ENCODE measurements at regions not wholly inside any gene's neighbourhood (a gene's known extent, or its start where the extent isn't known, plus 50 kb on each side); places are given as distances from the start of the nearest gene placed in this dataset.
"Not testable (repeated sequence)": the region's sequence is repeated elsewhere in the genome, so short reads cannot be mapped to it uniquely, and the experiment has no call there.

GRCh38 chr18:47387864-47388263, 136.4 kb upstream of the SKOR2 start:
- H3K27ac ChIP-seq (ENCODE audit: low read depth in 1 of 3, low read length in 2 of 3), result no peak overlapping the region
- no peak overlapping the region for H3K4me3 ChIP-seq (ENCODE audit: low read depth in 1 of 3, low read length in 3 of 3)
- H3K9me3 ChIP-seq (ENCODE audit: control insufficient read depth in 2 of 2, insufficient read depth in 1 of 2, low read depth in 1 of 2, low read length in 1 of 2), result no peaks in the 10 kb centered on the region
- H3K4me1 ChIP-seq (ENCODE audit: control insufficient read depth in 3 of 3, insufficient read depth in 2 of 3, low read depth in 1 of 3, low read length in 2 of 3), result no peaks in the 10 kb centered on the region
- no peak for DNase-seq
- FAIRE-seq, result no peak
- H3K27me3 ChIP-seq (ENCODE audit: control insufficient read depth in 3 of 3, insufficient read depth in 3 of 3, low read length in 3 of 3), result no peaks in the 10 kb centered on the region
- H3K36me3 ChIP-seq (ENCODE audit: control insufficient read depth in 3 of 3, insufficient read depth in 2 of 3, low read depth in 1 of 3, low read length in 3 of 3), result no peaks in the 10 kb centered on the region

- Histone ChIP-seq H3K27ac (ENCODE audit: low read depth in 1 of 3, low read length in 2 of 3) (no peak overlapping the region), H3K9me3 (ENCODE audit: control insufficient read depth in 2 of 2, insufficient read depth in 1 of 2, low read depth in 1 of 2, low read length in 1 of 2) (no peaks in the 10 kb centered on the region), H3K4me3 (ENCODE audit: low read depth in 1 of 3, low read length in 3 of 3) (no peak overlapping the region), H3K27me3 (ENCODE audit: control insufficient read depth in 3 of 3, insufficient read depth in 3 of 3, low read length in 3 of 3) (no peaks in the 10 kb centered on the region), H3K36me3 (ENCODE audit: control insufficient read depth in 3 of 3, insufficient read depth in 2 of 3, low read depth in 1 of 3, low read length in 3 of 3) (no peaks in the 10 kb centered on the region), H3K4me1 (ENCODE audit: control insufficient read depth in 3 of 3, insufficient read depth in 2 of 3, low read depth in 1 of 3, low read length in 2 of 3) (no peaks in the 10 kb centered on the region)
- FAIRE-seq, result no peak
- no peak for DNase-seq
- 56 to 83% (median 77%) methylated on average over 1 of the region's 1 CpG for WGBS, 3 donors
Observed at GRCh38 chr18:47383729-47384128, 132.3 kb upstream of the SKOR2 start.

GRCh38 chr18:47381975-47382570, 130.6 kb upstream of the SKOR2 start:
- no peak for FAIRE-seq

GRCh38 chr18:47380153-47380552, 128.7 kb upstream of the SKOR2 start:
- no peak for DNase-seq
- H3K27me3 ChIP-seq (ENCODE audit: control insufficient read depth in 3 of 3, insufficient read depth in 3 of 3, low read length in 3 of 3), result no peaks in the 10 kb centered on the region
- no peaks in the 10 kb centered on the region for H3K36me3 ChIP-seq (ENCODE audit: control insufficient read depth in 3 of 3, insufficient read depth in 2 of 3, low read depth in 1 of 3, low read length in 3 of 3)
- no peak overlapping the region for H3K27ac ChIP-seq (ENCODE audit: low read depth in 1 of 3, low read length in 2 of 3)
- no peak for FAIRE-seq
- WGBS, 3 donors, result 61 to 80% (median 73%) methylated on average over 1 of the region's 1 CpG
- H3K4me1 ChIP-seq (ENCODE audit: control insufficient read depth in 3 of 3, insufficient read depth in 2 of 3, low read depth in 1 of 3, low read length in 2 of 3), result no peaks in the 10 kb centered on the region
- H3K9me3 ChIP-seq (ENCODE audit: control insufficient read depth in 2 of 2, insufficient read depth in 1 of 2, low read depth in 1 of 2, low read length in 1 of 2), result no peaks in the 10 kb centered on the region
- H3K4me3 ChIP-seq (ENCODE audit: low read depth in 1 of 3, low read length in 3 of 3), result no peak overlapping the region

More at GRCh38 chr18:47381975-47382570, 130.6 kb upstream of the SKOR2 start:
- Histone ChIP-seq H3K9me3 (ENCODE audit: control insufficient read depth in 2 of 2, insufficient read depth in 1 of 2, low read depth in 1 of 2, low read length in 1 of 2) (no peaks in the 10 kb centered on the region), H3K27me3 (ENCODE audit: control insufficient read depth in 3 of 3, insufficient read depth in 3 of 3, low read length in 3 of 3) (no peaks in the 10 kb centered on the region), H3K4me3 (ENCODE audit: low read depth in 1 of 3, low read length in 3 of 3) (no peak overlapping the region), H3K36me3 (ENCODE audit: control insufficient read depth in 3 of 3, insufficient read depth in 2 of 3, low read depth in 1 of 3, low read length in 3 of 3) (no peaks in the 10 kb centered on the region), H3K27ac (ENCODE audit: low read depth in 1 of 3, low read length in 2 of 3) (no peak overlapping the region), H3K4me1 (ENCODE audit: control insufficient read depth in 3 of 3, insufficient read depth in 2 of 3, low read depth in 1 of 3, low read length in 2 of 3) (no peaks in the 10 kb centered on the region)
- DNase-seq, result peak in 1 of 2 donors; percentile 27
- 5 to 30% (median 19%) methylated on average over 12 to 14 of the region's 14 CpGs for WGBS, 3 donors

DNA sequence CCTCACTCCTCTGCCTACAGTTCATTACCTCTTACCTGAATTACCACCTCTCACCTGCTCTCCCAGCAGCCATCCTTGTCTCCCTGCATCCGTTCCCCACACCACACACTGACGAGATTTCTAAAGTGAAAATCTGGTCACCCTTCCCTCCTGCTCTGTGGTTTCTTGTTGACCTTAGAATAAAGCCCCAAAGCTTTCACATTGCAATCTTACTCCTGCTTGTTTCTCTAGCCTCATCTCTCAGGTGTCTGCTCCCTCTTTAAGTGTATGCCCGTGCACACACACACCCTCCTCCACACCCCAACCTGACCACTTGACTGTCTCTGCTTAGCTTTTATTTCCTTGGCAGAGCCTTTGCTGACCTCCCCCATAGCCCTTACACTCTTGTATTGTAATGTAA, 122.0 kb upstream of the SKOR2 start:
- Histone ChIP-seq H3K4me1 (ENCODE audit: control insufficient read depth in 3 of 3, insufficient read depth in 2 of 3, low read depth in 1 of 3, low read length in 2 of 3) (no peaks in the 10 kb centered on the region), H3K9me3 (ENCODE audit: control insufficient read depth in 2 of 2, insufficient read depth in 1 of 2, low read depth in 1 of 2, low read length in 1 of 2) (no peaks in the 10 kb centered on the region), H3K4me3 (ENCODE audit: low read depth in 1 of 3, low read length in 3 of 3) (no peak overlapping the region), H3K27me3 (ENCODE audit: control insufficient read depth in 3 of 3, insufficient read depth in 3 of 3, low read length in 3 of 3) (peaks cover 0 to 3% (median 0%) of the 10 kb centered on the region in 3 donors), H3K36me3 (ENCODE audit: control insufficient read depth in 3 of 3, insufficient read depth in 2 of 3, low read depth in 1 of 3, low read length in 3 of 3) (no peaks in the 10 kb centered on the region), H3K27ac (ENCODE audit: low read depth in 1 of 3, low read length in 2 of 3) (no peak overlapping the region)
- FAIRE-seq, result no peak
- whole genome bisulfite sequencing, 3 donors, result 70 to 83% (median 76%) methylated on average over 3 of the region's 3 CpGs
- no peak for DNase-seq

DNA sequence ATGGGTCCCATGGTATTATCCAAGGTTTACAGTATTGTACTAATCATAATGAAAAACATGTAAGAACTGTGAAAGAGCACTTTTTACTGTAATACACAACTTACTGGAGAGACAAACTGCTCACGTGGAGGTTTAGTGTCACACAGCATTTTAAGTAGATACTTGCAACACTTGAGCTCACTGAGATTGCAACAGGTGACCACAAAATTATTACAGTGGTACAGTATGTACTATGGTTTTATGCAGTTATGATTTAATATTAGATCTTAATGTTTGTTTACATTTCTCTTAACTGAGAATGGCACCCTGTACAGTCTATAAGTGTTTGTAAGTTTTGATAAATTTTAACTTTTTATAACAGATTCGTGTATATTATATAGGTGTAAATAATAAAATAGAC, 118.6 kb upstream of the SKOR2 start:
- Histone ChIP-seq H3K27ac (ENCODE audit: low read depth in 1 of 3, low read length in 2 of 3) (no peak overlapping the region), H3K4me1 (ENCODE audit: control insufficient read depth in 3 of 3, insufficient read depth in 2 of 3, low read depth in 1 of 3, low read length in 2 of 3) (no peaks in the 10 kb centered on the region), H3K9me3 (ENCODE audit: control insufficient read depth in 2 of 2, insufficient read depth in 1 of 2, low read depth in 1 of 2, low read length in 1 of 2) (peaks cover 0 to 4% of the 10 kb centered on the region in 2 donors), H3K27me3 (ENCODE audit: control insufficient read depth in 3 of 3, insufficient read depth in 3 of 3, low read length in 3 of 3) (peaks cover 0 to 3% (median 0%) of the 10 kb centered on the region in 3 donors), H3K36me3 (ENCODE audit: control insufficient read depth in 3 of 3, insufficient read depth in 2 of 3, low read depth in 1 of 3, low read length in 3 of 3) (no peaks in the 10 kb centered on the region), H3K4me3 (ENCODE audit: low read depth in 1 of 3, low read length in 3 of 3) (no peak overlapping the region)
- no peak for FAIRE-seq
- WGBS, 3 donors, result 64 to 75% (median 70%) methylated on average over 2 of the region's 2 CpGs
- DNase-seq, result no peak

DNA sequence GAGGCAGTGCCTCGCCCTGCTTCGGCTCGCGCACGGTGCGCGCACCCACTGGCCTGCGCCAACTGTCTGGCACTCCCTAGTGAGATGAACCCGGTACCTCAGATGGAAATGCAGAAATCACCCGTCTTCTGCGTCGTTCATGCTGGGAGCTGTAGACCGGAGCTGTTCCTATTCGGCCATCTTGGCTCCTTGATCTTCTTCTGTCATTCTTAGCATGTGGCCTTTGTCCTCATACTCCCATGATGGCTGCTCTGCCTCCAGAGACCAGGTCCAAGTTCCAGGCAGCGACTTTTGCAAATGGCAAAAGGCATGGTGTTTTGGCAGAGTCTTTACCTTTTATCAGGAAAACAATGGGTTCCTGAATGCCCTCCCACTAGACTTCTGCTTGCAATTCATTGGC, 102.6 kb upstream of the SKOR2 start:
- H3K27me3 ChIP-seq (ENCODE audit: control insufficient read depth in 3 of 3, insufficient read depth in 3 of 3, low read length in 3 of 3); H3K4me3 ChIP-seq (ENCODE audit: low read depth in 1 of 3, low read length in 3 of 3); H3K36me3 ChIP-seq (ENCODE audit: control insufficient read depth in 3 of 3, insufficient read depth in 2 of 3, low read depth in 1 of 3, low read length in 3 of 3); H3K9me3 ChIP-seq (ENCODE audit: control insufficient read depth in 2 of 2, insufficient read depth in 1 of 2, low read depth in 1 of 2, low read length in 1 of 2); DNase-seq; FAIRE-seq; H3K4me1 ChIP-seq (ENCODE audit: control insufficient read depth in 3 of 3, insufficient read depth in 2 of 3, low read depth in 1 of 3, low read length in 2 of 3); H3K27ac ChIP-seq (ENCODE audit: low read depth in 1 of 3, low read length in 2 of 3): not testable (repeated sequence)
- WGBS, 3 donors, result 87 to 94% (median 92%) methylated on average over 15 of the region's 15 CpGs

- no peaks in the 10 kb centered on the region for H3K4me1 ChIP-seq (ENCODE audit: control insufficient read depth in 3 of 3, insufficient read depth in 2 of 3, low read depth in 1 of 3, low read length in 2 of 3)
- FAIRE-seq (no peak), DNase-seq (no peak)
- 58 to 89% (median 71%) methylated on average over 1 of the region's 1 CpG for WGBS, 3 donors
- H3K27ac ChIP-seq (ENCODE audit: low read depth in 1 of 3, low read length in 2 of 3), result no peak overlapping the region
- H3K4me3 ChIP-seq (ENCODE audit: low read depth in 1 of 3, low read length in 3 of 3), result no peak overlapping the region
- H3K36me3 ChIP-seq (ENCODE audit: control insufficient read depth in 3 of 3, insufficient read depth in 2 of 3, low read depth in 1 of 3, low read length in 3 of 3), result no peaks in the 10 kb centered on the region
- H3K9me3 ChIP-seq (ENCODE audit: control insufficient read depth in 2 of 2, insufficient read depth in 1 of 2, low read depth in 1 of 2, low read length in 1 of 2), result no peaks in the 10 kb centered on the region
- peaks cover 0 to 2% (median 0%) of the 10 kb centered on the region in 3 donors for H3K27me3 ChIP-seq (ENCODE audit: control insufficient read depth in 3 of 3, insufficient read depth in 3 of 3, low read length in 3 of 3)
Observed at GRCh38 chr18:47346016-47346415, 94.6 kb upstream of the SKOR2 start.

- peaks cover 0 to 2% (median 0%) of the 10 kb centered on the region in 3 donors for H3K27me3 ChIP-seq (ENCODE audit: control insufficient read depth in 3 of 3, insufficient read depth in 3 of 3, low read length in 3 of 3)
- H3K4me3 ChIP-seq (ENCODE audit: low read depth in 1 of 3, low read length in 3 of 3), result no peak overlapping the region
- H3K27ac ChIP-seq (ENCODE audit: low read depth in 1 of 3, low read length in 2 of 3), result no peak overlapping the region
- no peaks in the 10 kb centered on the region for H3K9me3 ChIP-seq (ENCODE audit: control insufficient read depth in 2 of 2, insufficient read depth in 1 of 2, low read depth in 1 of 2, low read length in 1 of 2)
- no peak for DNase-seq
- 55 to 73% (median 65%) methylated on average over 4 of the region's 4 CpGs for WGBS, 3 donors
- no peaks in the 10 kb centered on the region for H3K36me3 ChIP-seq (ENCODE audit: control insufficient read depth in 3 of 3, insufficient read depth in 2 of 3, low read depth in 1 of 3, low read length in 3 of 3)
- no peak for FAIRE-seq
- no peaks in the 10 kb centered on the region for H3K4me1 ChIP-seq (ENCODE audit: control insufficient read depth in 3 of 3, insufficient read depth in 2 of 3, low read depth in 1 of 3, low read length in 2 of 3)
Observed at GRCh38 chr18:47345291-47345690, 93.8 kb upstream of the SKOR2 start.
